ENCODE measurements at regions not wholly inside any gene's neighbourhood (a gene's known extent, or its start where the extent isn't known, plus 50 kb on each side); places are given as distances from the start of the nearest gene placed in this dataset.

- TF ChIP-seq CTCF (conservative IDR thresholded peaks at IDR 0.05; ENCODE audit: low read depth in 2 of 2) (no peak), POLR2AphosphoS5 (IDR thresholded peaks at IDR 0.05; ENCODE audit: low read depth) (no peak), EZH2 (IDR thresholded peaks at IDR 0.05; ENCODE audit: low read depth, unreplicated experiment) (no peak), REST (IDR thresholded peaks at IDR 0.05; ENCODE audit: unreplicated experiment) (no peak), EZH2phosphoT487 (IDR thresholded peaks at IDR 0.05; ENCODE audit: unreplicated experiment) (no peak), CREB1 (CRISPR knock-in tag; IDR thresholded peaks at IDR 0.05; ENCODE audit: low read depth) (no peak), ZNF462 (CRISPR knock-in tag; IDR thresholded peaks at IDR 0.05) (no peak), STAT1 (IDR thresholded peaks at IDR 0.05; ENCODE audit: unreplicated experiment) (no peak), ZNF114 (CRISPR knock-in tag; IDR thresholded peaks at IDR 0.05) (no peak), ETS1 (IDR thresholded peaks at IDR 0.05) (no peak), ZNF331 (CRISPR knock-in tag; IDR thresholded peaks at IDR 0.05; ENCODE audit: low read depth) (no peak), JUNB (IDR thresholded peaks at IDR 0.05; ENCODE audit: unreplicated experiment) (no peak)
Measured at GRCh38 chr10:106446920-106447319, 717.6 kb downstream of the SORCS1 start.

All from GM23338 (cell line).